GM23338 (cell line): ENCODE measurements at regions not wholly inside any gene's neighbourhood (a gene's known extent, or its start where the extent isn't known, plus 50 kb on each side); places are given as distances from the start of the nearest gene placed in this dataset.

Source experiments
- ATAC-seq: fragments of 200-7000 bp; cut with Tn5 transposase; 3 replicates; pipeline ENCODE4 v1.9.1; 2020
- DNase-seq: peaks from one replicate; pipeline ENCODE4 v3.0.0-alpha.2; 2015; ENCODE audit warnings: low spot score
- H2AFZ ChIP-seq: fragments of 200-600 bp; sonication (generic); 2 replicates; pipeline ENCODE4 v1.8.0; 2016; ENCODE audit warnings: antibody characterized with exemption, mild to moderate bottlenecking, moderate library complexity
- H3F3A ChIP-seq: fragments of 200-600 bp; sonication (generic); replicated peaks from 2 replicates; pipeline ENCODE4 v1.8.0; 2017; ENCODE audit warnings: antibody characterized with exemption, mixed run types, low read depth
- H3K27ac ChIP-seq: fragments of 200-600 bp; sonication (generic); 2 replicates; pipeline ENCODE4 v1.6.1; 2016; ENCODE audit warnings: low read depth
- H3K27me3 ChIP-seq: fragments of 200-600 bp; sonication (generic); 2 replicates; pipeline ENCODE4 v1.8.0; 2016; ENCODE audit warnings: mild to moderate bottlenecking, mixed run types, moderate library complexity; ENCODE audit not compliant: insufficient read depth
- H3K36me3 ChIP-seq: fragments of 200-600 bp; sonication (generic); 2 replicates; pipeline ENCODE4 v1.8.0; 2016; ENCODE audit warnings: mild to moderate bottlenecking; ENCODE audit not compliant: insufficient read depth
- H3K4me1 ChIP-seq: fragments of 200-600 bp; sonication (generic); 2 replicates; pipeline ENCODE4 v1.8.0; 2016; ENCODE audit warnings: mild to moderate bottlenecking, moderate library complexity; ENCODE audit not compliant: insufficient read depth
- H3K4me2 ChIP-seq: fragments of 200-600 bp; sonication (generic); 2 replicates; pipeline ENCODE4 v1.7.1; 2017; ENCODE audit warnings: mixed run types
- H3K4me3 ChIP-seq: fragments of 200-600 bp; sonication (generic); 2 replicates; pipeline ENCODE4 v1.6.1; 2016; ENCODE audit warnings: mixed run types
- H3K79me2 ChIP-seq: fragments of 200-600 bp; sonication (generic); replicated peaks from 2 replicates; pipeline ENCODE4 v1.8.0; 2017; ENCODE audit warnings: mild to moderate bottlenecking; ENCODE audit not compliant: insufficient read depth
- H3K9me2 ChIP-seq: fragments of 200-600 bp; sonication (generic); 2 replicates; pipeline ENCODE4 v1.8.0; 2017; ENCODE audit not compliant: insufficient read depth
- H4K20me1 ChIP-seq: fragments of 200-600 bp; sonication (generic); replicated peaks from 2 replicates; pipeline ENCODE4 v1.8.0; 2017; ENCODE audit warnings: mild to moderate bottlenecking; ENCODE audit not compliant: insufficient read depth
- H3K27ac Mint-ChIP-seq: 2 replicates; pipeline ENCODE4 v1.8.0; 2020; ENCODE audit warnings: inconsistent platforms, mild to moderate bottlenecking, moderate library complexity, mixed read lengths
- H3K27me3 Mint-ChIP-seq: 3 replicates; pipeline ENCODE4 v1.8.0; 2022; ENCODE audit warnings: low read depth, mild to moderate bottlenecking, moderate library complexity, mixed read lengths, inconsistent platforms; ENCODE audit not compliant: insufficient read depth, poor library complexity
- H3K36me3 Mint-ChIP-seq: 3 replicates; pipeline ENCODE4 v1.8.0; 2021; ENCODE audit warnings: low read depth, mild to moderate bottlenecking, inconsistent platforms, moderate library complexity, mixed read lengths
- H3K4me1 Mint-ChIP-seq: 3 replicates; pipeline ENCODE4 v1.8.0; 2020; ENCODE audit warnings: mild to moderate bottlenecking, inconsistent platforms, mixed read lengths
- H3K4me3 Mint-ChIP-seq: 3 replicates; pipeline ENCODE4 v1.8.0; 2021; ENCODE audit warnings: moderate library complexity, mild to moderate bottlenecking, inconsistent platforms, mixed read lengths
- H3K9me3 Mint-ChIP-seq: 3 replicates; pipeline ENCODE4 v1.8.0; 2020; ENCODE audit warnings: moderate library complexity, mild to moderate bottlenecking, inconsistent platforms, mixed read lengths
- EZH2 ChIP-seq: fragments of 200-600 bp; sonication (generic); IDR thresholded peaks from one replicate; pipeline ENCODE4 v1.8.0; 2017; ENCODE audit warnings: antibody characterized with exemption, mild to moderate bottlenecking, low read depth; ENCODE audit not compliant: unreplicated experiment
- EZH2phosphoT487 ChIP-seq: fragments of 200-600 bp; sonication (generic); IDR thresholded peaks from one replicate; pipeline ENCODE4 v1.8.1; 2018; ENCODE audit warnings: antibody characterized with exemption; ENCODE audit not compliant: unreplicated experiment
- JUNB ChIP-seq: IDR thresholded peaks from one replicate; pipeline ENCODE4 v1.6.1; 2016; ENCODE audit warnings: antibody characterized with exemption; ENCODE audit not compliant: unreplicated experiment
- ZNF114 ChIP-seq: fragments of 250-450 bp; sonication (Bioruptor Pico); IDR thresholded peaks from 2 replicates; pipeline ENCODE4 v1.5.0; 2020; ENCODE audit warnings: mild to moderate bottlenecking, moderate library complexity
- TF ChIP-seq, protein P1 (sequence below): fragments of 250-450 bp; sonication (Bioruptor Pico); IDR thresholded peaks from 2 replicates; pipeline ENCODE4 v1.5.0; 2020; ENCODE audit warnings: mild to moderate bottlenecking, moderate library complexity
- TF ChIP-seq, protein P2 (sequence below): IDR thresholded peaks from one replicate; pipeline ENCODE4 v1.6.1; 2018; ENCODE audit warnings: antibody characterized with exemption; ENCODE audit not compliant: unreplicated experiment

DNA sequence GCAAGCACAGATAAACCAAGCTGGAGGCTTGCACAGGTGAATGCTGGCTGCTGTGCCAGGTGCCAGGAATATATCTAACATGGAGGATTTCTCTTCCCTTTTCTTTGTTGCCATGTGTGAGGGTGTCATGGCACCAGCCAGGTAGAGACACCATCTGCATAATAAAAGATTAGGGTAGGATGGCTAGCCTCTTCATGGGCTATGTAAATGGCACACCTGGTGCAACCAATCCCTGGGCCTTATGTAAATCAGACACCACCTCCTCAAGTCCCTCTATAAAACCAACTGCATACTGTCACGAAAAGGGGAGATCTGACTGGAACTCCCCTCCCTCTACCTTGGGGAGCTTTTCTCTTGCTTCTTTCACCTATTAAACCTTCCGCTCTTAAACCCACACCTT lies 322.5 kb upstream of the POM121L12 start:
- Mint-ChIP-seq H3K9me3 (peaks cover 18% of the 10 kb centered on the region), H3K27me3 (no peaks in the 10 kb centered on the region), H3K4me3 (no peak overlapping the region), H3K36me3 (peaks cover 12% of the 10 kb centered on the region; the same call in 2 of the 3 replicates), H3K27ac (no peak overlapping the region), H3K4me1 (peaks cover 3% of the 10 kb centered on the region; the same call in 1 of the 3 replicates)
- Histone ChIP-seq H2AFZ (peak overlapping the region; percentile 29; the same call in 1 of the 2 replicates), H3K4me2 (no peak overlapping the region), H4K20me1 (no peaks in the 10 kb centered on the region), H3K79me2 (no peaks in the 10 kb centered on the region), H3F3A (no peaks in the 10 kb centered on the region), H3K27ac (no peak overlapping the region), H3K36me3 (no peaks in the 10 kb centered on the region), H3K4me1 (no peaks in the 10 kb centered on the region), H3K4me3 (no peak overlapping the region), H3K9me2 (0 out of 2 replicates have a peak, but pooled peaks cover 4% of the 10 kb centered on the region), H3K27me3 (no peaks in the 10 kb centered on the region)
- ATAC-seq, result no peak
- TF ChIP-seq, protein P1, sequence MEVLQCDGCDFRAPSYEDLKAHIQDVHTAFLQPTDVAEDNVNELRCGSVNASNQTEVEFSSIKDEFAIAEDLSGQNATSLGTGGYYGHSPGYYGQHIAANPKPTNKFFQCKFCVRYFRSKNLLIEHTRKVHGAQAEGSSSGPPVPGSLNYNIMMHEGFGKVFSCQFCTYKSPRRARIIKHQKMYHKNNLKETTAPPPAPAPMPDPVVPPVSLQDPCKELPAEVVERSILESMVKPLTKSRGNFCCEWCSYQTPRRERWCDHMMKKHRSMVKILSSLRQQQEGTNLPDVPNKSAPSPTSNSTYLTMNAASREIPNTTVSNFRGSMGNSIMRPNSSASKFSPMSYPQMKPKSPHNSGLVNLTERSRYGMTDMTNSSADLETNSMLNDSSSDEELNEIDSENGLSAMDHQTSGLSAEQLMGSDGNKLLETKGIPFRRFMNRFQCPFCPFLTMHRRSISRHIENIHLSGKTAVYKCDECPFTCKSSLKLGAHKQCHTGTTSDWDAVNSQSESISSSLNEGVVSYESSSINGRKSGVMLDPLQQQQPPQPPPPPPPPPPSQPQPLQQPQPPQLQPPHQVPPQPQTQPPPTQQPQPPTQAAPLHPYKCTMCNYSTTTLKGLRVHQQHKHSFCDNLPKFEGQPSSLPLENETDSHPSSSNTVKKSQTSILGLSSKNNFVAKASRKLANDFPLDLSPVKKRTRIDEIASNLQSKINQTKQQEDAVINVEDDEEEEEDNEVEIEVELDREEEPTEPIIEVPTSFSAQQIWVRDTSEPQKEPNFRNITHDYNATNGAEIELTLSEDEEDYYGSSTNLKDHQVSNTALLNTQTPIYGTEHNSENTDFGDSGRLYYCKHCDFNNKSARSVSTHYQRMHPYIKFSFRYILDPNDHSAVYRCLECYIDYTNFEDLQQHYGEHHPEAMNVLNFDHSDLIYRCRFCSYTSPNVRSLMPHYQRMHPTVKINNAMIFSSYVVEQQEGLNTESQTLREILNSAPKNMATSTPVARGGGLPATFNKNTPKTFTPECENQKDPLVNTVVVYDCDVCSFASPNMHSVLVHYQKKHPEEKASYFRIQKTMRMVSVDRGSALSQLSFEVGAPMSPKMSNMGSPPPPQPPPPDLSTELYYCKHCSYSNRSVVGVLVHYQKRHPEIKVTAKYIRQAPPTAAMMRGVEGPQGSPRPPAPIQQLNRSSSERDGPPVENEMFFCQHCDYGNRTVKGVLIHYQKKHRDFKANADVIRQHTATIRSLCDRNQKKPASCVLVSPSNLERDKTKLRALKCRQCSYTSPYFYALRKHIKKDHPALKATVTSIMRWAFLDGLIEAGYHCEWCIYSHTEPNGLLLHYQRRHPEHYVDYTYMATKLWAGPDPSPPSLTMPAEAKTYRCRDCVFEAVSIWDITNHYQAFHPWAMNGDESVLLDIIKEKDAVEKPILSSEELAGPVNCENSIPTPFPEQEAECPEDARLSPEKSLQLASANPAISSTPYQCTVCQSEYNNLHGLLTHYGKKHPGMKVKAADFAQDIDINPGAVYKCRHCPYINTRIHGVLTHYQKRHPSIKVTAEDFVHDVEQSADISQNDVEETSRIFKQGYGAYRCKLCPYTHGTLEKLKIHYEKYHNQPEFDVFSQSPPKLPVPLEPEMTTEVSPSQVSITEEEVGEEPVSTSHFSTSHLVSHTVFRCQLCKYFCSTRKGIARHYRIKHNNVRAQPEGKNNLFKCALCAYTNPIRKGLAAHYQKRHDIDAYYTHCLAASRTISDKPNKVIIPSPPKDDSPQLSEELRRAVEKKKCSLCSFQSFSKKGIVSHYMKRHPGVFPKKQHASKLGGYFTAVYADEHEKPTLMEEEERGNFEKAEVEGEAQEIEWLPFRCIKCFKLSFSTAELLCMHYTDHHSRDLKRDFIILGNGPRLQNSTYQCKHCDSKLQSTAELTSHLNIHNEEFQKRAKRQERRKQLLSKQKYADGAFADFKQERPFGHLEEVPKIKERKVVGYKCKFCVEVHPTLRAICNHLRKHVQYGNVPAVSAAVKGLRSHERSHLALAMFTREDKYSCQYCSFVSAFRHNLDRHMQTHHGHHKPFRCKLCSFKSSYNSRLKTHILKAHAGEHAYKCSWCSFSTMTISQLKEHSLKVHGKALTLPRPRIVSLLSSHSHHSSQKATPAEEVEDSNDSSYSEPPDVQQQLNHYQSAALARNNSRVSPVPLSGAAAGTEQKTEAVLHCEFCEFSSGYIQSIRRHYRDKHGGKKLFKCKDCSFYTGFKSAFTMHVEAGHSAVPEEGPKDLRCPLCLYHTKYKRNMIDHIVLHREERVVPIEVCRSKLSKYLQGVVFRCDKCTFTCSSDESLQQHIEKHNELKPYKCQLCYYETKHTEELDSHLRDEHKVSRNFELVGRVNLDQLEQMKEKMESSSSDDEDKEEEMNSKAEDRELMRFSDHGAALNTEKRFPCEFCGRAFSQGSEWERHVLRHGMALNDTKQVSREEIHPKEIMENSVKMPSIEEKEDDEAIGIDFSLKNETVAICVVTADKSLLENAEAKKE (CRISPR knock-in tag), result no peak
- TF ChIP-seq EZH2, result no peak
- TF ChIP-seq, protein P2, sequence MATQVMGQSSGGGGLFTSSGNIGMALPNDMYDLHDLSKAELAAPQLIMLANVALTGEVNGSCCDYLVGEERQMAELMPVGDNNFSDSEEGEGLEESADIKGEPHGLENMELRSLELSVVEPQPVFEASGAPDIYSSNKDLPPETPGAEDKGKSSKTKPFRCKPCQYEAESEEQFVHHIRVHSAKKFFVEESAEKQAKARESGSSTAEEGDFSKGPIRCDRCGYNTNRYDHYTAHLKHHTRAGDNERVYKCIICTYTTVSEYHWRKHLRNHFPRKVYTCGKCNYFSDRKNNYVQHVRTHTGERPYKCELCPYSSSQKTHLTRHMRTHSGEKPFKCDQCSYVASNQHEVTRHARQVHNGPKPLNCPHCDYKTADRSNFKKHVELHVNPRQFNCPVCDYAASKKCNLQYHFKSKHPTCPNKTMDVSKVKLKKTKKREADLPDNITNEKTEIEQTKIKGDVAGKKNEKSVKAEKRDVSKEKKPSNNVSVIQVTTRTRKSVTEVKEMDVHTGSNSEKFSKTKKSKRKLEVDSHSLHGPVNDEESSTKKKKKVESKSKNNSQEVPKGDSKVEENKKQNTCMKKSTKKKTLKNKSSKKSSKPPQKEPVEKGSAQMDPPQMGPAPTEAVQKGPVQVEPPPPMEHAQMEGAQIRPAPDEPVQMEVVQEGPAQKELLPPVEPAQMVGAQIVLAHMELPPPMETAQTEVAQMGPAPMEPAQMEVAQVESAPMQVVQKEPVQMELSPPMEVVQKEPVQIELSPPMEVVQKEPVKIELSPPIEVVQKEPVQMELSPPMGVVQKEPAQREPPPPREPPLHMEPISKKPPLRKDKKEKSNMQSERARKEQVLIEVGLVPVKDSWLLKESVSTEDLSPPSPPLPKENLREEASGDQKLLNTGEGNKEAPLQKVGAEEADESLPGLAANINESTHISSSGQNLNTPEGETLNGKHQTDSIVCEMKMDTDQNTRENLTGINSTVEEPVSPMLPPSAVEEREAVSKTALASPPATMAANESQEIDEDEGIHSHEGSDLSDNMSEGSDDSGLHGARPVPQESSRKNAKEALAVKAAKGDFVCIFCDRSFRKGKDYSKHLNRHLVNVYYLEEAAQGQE, result no peak
- TF ChIP-seq EZH2phosphoT487, result no peak
- TF ChIP-seq JUNB, result no peak
- TF ChIP-seq ZNF114 (CRISPR knock-in tag), result no peak
- DNase-seq, result peak; percentile 31
